ENCODE measurements at regions not wholly inside any gene's neighbourhood (a gene's known extent, or its start where the extent isn't known, plus 50 kb on each side); places are given as distances from the start of the nearest gene placed in this dataset.

GRCh38 chr9:29778281-29778849, 2205.1 kb upstream of the C9orf72 start:
- no peak for DNase-seq

- no peak for DNase-seq
Observed at GRCh38 chr9:29793970-29794369, 2220.7 kb upstream of the C9orf72 start.

- no peak for DNase-seq
Observed at GRCh38 chr9:29796291-29796952, 2223.1 kb upstream of the C9orf72 start.

GRCh38 chr9:29798599-29798998, 2225.3 kb upstream of the C9orf72 start:
- DNase-seq: no peak

GRCh38 chr9:29799227-29799626, 2225.9 kb upstream of the C9orf72 start:
- DNase-seq: no peak

- DNase-seq: no peak
Observed at GRCh38 chr9:29800821-29801220, 2227.5 kb upstream of the C9orf72 start.

DNA sequence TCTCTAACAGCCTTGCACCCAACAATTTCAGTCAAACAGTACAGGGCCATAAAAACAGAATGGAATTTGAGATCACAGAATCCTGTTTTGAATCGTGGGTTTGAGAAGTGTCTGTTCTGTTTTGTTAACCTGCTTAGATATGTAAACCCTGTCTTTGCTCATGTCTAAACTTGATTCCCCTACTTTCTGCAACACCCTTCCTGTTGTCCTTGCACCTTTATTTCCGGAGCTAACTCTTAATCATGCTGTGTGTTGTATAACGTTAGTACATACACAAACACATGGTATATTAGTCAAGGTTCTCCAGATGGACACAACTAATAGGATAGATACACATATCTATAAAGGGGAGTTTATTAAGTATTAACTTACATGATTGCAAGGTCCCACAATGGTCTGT, 2229.2 kb upstream of the C9orf72 start:
- no peak for DNase-seq

DNA sequence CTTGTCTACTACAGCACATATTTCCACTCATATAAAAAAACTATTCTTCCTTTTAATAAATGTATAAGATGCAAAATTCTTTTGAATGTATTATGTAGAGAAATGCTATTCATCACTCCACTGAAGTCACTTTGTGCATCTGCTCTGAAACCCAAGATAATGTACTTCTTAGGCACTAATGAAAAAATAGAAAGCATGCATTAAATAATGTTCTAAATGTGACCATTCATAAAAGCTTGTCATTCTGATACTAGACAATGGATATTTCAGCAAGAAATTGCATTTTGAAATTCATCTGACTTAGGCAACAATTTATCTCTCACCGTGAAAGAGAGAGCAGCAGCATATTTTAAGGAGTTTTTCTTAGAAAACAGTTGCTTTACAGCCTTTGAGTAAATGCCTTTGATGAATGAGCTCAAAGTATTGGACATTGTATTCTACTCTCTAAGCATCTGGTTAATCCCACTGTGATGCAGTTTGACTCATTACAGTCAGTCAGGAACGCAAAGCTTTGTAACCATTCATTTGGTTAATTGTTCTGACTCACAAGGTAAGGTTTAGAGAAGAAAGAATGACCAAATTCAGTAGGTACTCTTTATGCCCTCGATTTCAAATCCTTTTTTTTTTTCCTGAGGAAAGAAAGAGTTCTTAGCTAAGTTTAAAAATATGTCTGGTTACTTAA, 2233.8 kb upstream of the C9orf72 start:
- no peak for DNase-seq

DNA sequence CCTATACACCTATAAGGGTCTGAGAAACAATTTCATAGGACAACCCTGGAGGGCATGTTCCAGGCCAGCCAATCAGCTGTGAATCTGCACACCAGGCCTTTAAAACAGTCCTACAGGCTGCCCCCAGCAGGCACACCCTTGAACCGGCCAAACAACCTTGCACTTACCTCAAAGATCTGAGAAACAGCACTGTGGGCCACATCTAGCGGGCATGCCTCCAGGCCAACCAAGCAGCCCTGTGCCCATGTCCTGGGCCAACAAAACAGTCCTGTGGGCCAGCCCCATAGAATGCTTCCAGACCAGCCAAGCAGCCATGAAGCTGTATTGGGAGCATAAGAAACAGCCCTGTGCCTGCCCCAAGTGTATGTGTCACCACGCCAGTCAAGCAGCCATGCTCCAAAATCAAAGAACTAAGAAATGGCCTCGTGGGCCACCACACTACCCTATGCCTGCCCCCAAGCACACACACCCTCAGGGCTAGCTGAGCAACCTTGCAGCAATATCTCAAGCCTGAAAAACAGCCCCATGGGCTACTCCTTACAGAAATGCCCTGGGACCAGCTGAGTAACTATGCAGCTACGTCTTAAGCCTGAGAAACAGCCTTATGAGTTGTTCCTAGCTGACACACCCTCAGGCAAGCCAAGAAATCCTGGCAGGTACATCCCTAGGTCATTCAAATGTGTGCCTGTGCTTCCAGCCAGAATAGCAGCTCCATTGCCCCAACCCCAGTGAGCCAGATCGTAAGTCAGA, 2243.8 kb upstream of the C9orf72 start:
- no peak for DNase-seq

DNA sequence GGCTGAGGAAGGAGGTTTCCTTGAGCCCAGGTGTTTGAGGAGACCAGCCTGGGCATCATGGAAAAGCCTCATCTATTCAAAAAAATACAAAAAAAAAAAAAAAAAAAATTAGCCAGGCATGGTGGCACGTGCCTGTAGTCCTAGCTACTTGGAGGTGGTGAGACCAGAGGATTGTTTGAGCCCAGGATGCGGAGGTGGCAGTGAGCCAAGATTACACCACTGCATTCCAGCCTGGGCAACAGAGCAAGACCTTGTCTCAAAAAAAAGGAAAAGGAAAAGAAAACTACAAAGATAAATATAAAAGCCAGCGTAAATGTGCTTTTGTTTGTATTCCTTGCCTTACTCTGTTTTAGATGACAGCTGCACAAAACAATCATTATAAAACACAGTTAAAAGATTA, 2249.2 kb upstream of the C9orf72 start:
- DNase-seq: no peak

DNA sequence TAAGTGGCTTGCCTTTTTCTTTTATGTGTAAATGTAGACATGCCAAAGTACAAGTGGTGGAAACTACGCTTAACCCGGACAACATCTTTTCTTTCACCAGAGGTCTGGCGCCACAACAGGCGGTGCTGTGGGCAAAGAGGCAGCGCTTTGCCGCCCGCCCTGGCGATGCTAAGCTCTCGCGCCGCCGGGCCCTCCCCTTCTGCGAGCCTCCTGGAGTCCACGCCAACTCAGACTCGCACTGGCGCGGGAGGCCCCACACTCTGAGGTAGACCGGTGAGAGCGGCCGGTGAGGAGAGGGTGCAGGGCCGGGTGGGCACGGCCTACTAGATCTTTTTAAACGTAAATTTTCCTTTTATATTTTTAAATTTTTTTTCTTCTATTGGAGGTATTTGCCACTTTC, 2253.1 kb upstream of the C9orf72 start:
- DNase-seq: no peak

- DNase-seq: peak in 1 of 2 donors; percentile 7
Observed at GRCh38 chr9:29830821-29831220, 2257.5 kb upstream of the C9orf72 start.

DNA sequence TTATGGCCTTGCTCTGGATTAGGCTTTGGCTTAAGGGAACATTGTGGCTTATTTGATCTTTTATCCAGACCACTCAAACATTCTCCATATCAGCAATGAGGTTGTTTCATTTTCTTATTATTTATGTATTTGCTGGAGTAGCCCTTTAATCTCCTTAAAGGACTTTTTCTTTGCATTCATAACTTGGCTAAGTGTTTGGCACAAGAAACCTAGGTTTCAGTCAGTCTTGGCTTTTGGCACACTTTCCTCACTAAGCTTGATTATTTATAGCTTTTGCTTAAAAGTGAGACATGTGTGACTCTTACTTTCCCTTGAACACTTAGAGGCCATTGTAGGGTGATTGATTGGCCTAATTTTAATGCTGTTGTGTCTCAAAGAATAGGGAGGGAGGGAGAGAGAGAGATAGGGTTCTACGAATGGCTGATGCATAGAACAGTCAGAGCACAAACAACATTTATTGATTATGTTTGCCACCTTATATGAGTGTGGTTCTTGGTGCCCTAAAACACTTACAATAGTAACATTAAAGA, 2265.3 kb upstream of the C9orf72 start:
- no peak for DNase-seq

DNA sequence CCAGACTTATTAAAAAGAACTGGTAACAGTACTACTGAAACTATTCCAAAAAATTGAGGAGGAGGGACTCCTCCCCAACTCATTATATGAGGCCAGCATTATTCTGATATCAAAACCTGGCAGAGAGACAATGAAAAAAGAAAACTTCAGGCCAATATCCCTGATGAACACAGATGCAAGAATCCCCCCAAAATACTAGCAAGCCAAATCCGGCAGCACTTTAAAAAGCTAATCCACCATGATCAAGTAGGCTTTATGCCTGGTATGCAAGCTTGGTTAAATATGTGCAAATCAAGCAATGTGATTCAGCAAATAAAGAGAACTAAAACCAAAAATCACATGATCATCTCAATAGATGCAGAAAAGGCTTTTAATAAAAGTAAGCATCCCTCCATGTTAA, 2271.0 kb upstream of the C9orf72 start:
- no peak for DNase-seq

DNA sequence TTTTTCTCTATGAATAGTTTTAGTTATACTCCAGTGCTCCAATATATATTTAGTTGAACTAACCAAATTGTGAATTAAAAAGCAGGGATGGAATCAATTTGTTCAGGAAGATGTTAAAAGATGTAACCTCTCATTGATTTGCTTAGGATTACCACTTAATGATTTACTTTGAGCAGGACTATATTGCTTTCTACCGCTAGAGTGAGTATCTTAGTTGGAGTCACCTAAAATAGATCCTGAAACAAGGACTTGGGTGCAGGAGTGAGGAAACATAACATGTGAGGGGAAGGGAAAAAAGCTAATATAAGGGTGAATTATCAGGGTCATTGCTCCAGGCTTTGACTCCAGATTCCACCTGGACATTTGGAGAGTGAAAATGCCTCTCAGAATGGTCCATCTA, 2277.4 kb upstream of the C9orf72 start:
- DNase-seq: no peak

- no peak for DNase-seq
Observed at GRCh38 chr9:29861803-29862202, 2288.5 kb upstream of the C9orf72 start.

- no peak for DNase-seq
Observed at GRCh38 chr9:29865764-29866313, 2292.6 kb upstream of the C9orf72 start.

DNA sequence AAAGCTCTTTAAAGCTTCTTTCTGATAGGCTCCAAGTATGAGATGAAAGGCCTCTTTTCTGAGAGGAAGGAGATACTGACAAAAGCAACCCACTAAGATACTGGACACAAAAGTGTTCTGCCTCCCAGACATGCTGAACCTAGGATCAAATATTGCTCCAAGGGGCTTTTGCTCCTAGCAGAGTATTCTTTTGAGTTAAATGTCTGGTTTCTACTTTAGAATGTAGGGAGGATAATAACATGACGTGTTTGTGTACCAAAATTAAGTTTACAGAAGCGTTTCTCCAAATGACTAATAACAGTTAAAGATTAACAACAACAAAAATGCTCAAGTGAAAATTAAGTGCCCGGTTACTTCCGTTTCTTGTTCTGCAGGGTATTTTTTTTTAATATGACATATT, 2293.3 kb upstream of the C9orf72 start:
- DNase-seq: no peak

DNA sequence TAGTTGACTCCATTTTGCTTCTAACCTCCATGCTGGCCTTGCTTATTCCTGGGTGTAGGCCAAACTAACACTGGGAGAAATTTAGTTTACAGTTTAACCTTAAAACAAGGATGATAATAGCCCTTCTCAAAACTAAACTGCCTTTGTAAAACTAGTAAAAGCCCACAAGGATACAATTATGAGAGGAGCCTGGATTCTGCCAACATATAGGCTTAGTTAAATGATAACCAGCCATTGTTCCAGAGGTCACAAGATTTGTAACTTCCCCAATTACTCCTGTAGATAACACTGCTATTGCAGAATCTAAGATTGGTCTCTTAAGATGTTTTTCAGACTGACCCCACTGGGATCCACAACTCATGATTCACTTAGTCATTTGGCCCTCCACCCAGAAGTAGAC, 2300.3 kb upstream of the C9orf72 start:
- DNase-seq: no peak

DNA sequence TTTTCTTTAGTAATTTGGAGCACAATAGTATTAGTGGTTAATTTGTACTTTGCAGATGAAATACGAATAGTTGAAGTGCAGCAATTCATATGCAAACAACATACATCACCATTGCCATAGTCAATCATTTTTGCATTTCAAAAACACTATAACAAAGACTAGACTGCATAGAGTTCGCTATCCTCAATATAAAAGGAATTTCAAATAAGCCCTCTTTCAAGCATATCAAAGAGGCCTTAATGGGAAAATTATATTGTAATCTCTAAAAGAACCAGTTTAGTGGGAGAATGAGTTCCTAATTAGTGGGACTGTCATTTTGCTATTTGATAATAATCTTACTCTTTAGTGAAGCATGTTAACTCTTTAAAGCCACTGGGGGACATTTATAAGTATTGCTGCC, 2302.3 kb upstream of the C9orf72 start:
- no peak for DNase-seq

DNA sequence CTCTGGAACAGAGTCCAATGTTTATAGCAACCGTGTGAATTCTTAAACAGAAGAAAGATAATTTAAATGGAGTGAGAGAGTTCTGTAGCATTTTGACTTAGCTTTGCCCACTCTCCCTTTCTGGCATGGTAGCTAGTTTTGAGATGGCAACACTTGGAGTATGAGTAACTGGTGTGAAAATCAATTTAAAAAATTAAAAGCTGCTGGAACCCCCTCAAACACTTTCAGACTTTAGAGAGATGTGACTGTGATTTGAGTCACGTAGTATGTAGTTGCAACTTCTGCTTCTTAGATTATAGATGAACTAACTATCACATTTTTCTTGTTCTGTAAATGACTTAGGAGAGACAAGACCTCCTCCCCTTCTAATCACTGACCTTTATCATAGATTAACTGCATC, 2309.5 kb upstream of the C9orf72 start:
- no peak for DNase-seq

GRCh38 chr9:29906065-29906464, 2332.8 kb upstream of the C9orf72 start:
- no peak for DNase-seq

DNA sequence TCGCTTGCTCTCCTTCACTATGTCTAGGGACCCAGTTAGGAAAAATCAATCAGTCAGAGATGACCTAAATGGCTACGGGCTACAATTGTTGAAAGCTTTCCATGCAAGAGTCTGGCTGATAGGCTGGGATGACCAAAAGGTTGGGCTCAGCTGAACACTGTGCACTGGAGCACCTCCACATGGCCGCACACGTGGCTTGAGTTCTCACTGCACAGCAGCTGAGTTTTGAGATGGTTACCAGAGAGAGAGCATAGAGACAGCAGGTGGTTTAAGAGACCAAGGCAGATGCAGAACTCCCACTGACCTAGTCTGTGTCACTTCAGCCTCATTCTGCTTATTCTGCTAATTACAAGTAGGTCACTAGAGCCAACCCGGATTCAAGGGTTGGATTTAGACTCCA, 2354.8 kb upstream of the C9orf72 start:
- DNase-seq: no peak
